ENCODE measurements at regions not wholly inside any gene's neighbourhood (a gene's known extent, or its start where the extent isn't known, plus 50 kb on each side); places are given as distances from the start of the nearest gene placed in this dataset.

DNA sequence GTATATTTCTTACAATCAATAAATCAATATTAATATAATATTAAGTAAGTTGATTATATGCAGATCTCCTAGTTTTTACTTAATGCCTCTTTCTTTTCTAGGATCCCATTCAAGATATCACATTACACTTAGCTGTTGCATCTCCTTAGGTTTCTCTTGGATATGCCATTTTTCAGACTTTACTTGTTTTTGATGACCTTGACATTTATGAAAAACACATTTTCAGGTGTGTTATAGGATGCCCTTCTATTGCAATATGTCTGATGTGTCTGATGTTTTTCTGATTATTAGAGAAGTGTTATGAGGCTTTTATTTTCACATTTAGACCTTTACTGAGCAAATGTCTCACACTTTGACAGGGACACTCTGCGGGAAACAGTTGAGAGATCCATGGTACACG is 933.6 kb upstream of the CNTNAP5 start:
- DNase-seq (ENCODE audit: low spot score), result no peak

DNA sequence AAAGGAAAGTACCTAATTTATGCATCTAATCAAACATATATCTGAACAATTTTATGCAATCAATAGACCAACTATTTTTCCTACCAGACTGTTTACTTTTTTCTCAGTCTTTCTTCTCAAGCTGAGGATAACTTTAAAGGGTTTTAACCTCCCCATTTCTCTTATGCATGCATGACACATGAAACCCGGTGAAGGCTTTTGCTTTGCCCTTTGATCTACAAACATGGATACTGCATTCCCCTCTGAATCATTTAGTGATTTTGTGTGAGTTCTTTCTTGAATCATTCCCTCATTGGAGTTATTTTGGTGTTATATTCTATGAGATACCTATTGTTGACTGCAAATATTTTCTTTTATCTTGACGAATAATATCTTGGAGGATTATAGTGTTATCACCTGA is 931.9 kb upstream of the CNTNAP5 start:
- no peak for DNase-seq (ENCODE audit: low spot score)

DNA sequence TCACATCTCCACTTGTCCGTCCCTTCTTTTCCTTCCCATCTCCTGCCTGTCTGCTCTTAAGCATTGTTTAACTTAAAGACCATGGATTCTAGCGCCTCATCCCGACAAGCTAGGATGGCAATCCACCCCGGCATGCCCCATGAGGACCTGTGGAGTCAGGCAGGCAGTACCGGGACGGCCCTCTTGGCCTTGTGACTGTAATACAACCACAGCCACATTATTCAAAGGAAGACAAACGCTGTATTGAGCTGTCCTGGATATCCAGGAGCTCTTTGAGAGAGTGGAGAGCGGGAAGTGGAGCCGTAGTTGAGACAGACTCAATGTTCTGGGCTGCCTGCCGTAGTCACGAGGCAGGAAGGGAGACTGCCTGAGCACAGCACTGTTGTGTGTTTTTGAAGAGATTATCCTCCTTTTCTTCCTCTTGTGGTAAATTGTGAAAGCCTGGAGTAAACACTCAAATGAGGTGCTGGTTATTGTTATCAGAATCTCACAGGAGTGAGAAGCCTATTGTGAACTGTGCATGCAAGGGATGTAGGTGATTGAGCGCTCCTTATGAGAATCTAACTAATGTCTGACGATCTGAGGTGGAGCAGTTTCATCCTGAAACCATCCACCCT is 929.8 kb upstream of the CNTNAP5 start:
- DNase-seq (ENCODE audit: low spot score), result no peak

DNA sequence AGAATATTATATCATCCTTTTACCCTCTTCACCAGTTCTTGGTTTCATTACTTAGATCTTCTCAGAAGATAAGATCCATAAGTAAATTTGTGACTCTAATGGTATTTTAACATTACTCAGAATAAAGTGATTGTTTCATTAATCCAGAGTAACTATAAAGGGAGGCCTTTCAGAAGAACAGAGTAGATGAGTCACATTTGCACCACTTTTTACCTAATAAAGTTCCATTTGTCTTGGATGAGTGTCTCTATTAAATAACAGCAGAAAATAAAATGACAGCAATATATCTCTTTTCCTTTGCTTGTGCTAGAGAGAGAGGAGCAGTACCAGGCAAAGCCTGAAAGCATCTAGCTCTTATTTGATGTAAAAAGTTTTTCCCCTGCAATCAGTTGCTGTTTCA is 926.5 kb upstream of the CNTNAP5 start:
- no peak for DNase-seq (ENCODE audit: low spot score)

DNA sequence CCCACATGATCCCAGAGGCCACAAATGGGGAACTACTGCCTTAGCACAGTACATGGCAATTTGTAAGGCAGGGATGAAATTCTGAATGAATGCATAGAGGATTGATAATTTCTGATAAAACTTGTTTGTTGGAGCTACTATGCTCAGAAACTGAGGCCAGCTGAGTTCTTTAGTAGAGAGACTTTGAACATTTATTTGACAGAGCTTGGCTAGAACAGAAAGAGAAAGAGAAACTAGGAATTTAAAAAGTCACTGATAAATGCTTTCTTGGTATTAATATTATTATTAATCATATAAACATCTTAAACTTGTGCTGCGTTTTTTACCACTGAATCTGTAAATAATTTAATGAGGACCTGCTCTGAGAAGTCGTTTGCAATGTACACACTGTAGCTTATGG is 923.7 kb upstream of the CNTNAP5 start:
- DNase-seq (ENCODE audit: low spot score), result no peak

DNA sequence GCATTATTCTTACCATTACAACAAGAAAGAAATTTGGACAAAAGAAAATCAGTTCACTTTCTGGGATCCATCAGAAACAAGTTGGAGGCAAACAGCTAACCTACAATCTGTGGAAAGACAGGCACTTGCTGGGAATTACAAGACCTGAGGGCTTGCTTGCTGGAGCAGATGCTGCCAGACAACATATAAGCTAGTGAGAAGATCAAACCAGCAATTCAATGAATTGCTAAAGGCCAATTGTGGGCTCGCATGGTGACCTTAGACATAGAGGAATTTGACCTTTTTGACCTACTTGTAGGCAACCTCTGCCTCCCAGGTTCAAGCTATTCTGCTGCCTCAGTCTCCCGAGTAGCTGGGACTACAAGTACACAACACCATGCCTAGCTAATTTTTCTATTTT is 921.2 kb upstream of the CNTNAP5 start:
- DNase-seq (ENCODE audit: low spot score), result no peak

DNA sequence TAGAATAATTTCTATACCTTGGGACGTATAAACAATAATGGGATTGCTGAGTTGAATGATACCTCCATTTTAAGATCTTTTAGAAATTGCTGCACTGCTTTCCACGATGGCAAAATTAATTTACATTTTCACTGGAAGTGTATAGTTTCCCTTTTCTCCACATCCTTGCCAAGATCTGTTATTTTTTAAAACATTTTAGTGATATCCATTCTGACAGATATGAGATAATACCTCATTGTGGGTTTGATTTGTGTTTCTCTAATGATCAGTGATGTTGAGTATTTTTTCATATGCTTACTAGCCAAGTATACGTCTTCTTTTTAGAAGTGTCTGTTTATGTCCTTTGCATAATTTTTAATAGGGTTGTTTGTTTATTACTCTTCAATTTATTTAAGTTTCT is 908.5 kb upstream of the CNTNAP5 start:
- no peak for DNase-seq (ENCODE audit: low spot score)

DNA sequence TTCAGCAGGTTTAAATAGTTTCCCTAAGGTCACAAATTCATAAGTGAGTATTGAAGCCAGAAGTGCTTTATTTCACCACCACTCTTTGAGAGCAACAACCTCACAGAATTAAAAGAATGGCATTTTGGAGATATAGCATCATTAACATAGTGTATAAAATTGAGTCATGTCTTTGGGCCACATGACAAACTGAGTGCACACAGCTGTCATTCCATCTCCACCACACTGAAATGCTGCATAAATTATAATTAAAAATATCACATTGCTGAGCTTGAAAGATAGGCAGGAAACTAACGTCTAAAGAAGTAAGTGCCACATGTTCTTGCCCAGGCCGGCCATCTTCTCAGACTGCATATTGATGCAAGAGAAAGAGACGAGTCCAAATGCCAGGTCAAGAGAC is 897.9 kb upstream of the CNTNAP5 start:
- DNase-seq (ENCODE audit: low spot score), result no peak

DNA sequence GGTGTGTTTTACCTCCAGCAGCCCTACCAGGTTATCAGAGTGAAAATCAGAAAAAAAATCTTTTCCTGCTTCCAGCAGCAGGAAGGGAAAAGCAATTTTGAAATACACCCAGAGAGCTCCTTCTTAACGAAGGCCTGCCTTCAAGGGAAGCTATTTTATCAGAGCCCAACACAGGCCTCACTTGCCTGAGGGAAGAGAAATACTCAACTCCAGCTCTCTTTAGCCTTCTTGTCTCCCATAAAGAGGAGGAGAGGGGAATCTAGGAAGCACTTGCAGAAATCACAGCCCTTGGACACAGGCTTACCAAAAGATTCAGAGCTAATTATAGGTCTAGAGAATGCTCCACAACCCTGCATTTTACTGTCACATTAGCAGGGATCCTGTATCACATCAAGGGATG is 896.1 kb upstream of the CNTNAP5 start:
- no peak for DNase-seq (ENCODE audit: low spot score)

DNA sequence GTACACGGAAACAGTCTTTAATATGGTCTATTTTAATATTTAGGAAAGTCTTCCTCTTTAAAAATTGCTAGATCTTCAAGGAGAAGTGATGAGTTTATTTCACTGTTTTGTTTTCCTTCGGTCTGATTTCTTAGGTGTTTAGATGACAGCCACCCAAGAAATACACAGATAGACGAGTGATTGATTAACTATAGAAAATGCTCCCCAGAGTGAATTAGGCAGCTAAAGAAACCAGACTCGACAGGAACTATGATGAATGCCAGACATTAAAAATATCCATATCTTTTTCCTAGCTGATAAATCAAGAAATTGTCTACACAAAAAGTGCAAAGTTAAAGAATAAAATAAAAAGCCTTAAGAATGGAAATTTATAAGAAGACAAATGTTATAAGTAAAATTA is 888.7 kb upstream of the CNTNAP5 start:
- no peak for DNase-seq (ENCODE audit: low spot score)

DNA sequence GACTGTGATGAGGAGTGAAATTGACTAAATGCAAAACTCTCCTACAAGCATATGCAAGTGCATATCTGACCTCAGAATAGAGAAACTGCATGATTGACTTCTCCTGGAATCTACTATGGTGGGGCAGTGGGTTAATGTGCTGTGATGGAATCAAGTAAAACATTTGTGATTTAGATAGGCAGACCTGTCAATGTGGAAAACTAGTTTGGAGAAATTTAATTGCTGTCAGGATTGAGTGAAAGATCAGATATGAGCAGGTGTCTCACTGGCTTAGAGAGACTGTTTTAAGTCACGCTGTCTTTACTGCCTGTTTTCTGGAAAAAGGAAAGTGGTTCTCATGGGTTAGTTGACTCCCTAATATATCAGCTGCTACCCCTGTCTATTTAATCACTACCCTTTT is 881.0 kb upstream of the CNTNAP5 start:
- no peak for DNase-seq (ENCODE audit: low spot score)

DNA sequence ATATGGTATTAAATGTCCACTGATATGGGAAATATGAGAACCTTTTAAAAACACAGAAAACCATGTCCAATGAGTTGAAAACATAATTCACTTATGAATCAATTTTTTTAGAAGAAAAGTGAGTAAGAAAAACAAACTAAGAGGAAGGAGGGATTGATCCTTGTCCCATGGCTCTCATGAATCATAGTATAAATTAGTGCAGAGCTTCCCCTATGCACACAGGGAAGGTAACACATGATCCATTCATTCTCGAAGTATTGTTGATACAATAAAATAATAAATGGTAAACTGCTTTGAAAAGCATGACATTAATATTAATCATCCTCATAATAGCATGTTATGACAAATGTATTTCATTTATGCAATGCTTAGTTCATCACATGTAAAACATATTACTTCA is 872.0 kb upstream of the CNTNAP5 start:
- no peak for DNase-seq (ENCODE audit: low spot score)

DNA sequence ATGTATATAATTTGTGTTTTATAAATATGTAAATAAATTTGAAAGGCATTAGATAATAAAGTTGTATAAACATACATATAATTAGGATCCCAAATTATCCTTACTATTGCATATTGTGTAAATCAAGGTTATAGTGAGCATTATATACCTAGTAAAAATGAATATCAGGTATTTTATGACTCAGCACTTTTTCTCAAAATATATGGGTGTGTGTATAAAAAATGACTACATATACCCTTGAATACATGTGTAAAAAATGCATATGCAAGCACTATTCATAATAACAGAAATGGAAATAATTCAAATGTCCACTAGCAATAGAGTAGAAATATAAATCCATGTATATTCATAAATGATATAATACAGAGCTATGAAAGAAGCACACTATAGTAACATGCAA is 870.9 kb upstream of the CNTNAP5 start:
- no peak for DNase-seq (ENCODE audit: low spot score)

DNA sequence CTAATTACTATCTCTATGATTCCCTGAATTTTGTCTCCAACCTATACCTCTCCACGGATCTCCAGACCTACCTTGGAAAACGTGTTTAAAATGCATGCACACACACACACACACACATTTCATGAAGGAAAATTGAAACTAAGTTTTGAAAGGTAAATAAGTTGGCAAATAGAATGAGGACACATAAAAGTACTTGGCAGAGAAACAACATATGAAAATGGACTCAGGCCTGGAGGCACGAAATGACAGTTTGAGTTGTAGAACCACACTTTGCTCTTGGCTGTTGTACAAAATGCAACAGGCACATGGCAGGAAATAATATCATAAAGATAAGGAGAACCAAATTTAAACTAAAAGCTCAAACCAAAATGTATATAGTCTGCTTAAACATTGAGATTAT is 868.1 kb upstream of the CNTNAP5 start:
- DNase-seq (ENCODE audit: low spot score), result no peak

DNA sequence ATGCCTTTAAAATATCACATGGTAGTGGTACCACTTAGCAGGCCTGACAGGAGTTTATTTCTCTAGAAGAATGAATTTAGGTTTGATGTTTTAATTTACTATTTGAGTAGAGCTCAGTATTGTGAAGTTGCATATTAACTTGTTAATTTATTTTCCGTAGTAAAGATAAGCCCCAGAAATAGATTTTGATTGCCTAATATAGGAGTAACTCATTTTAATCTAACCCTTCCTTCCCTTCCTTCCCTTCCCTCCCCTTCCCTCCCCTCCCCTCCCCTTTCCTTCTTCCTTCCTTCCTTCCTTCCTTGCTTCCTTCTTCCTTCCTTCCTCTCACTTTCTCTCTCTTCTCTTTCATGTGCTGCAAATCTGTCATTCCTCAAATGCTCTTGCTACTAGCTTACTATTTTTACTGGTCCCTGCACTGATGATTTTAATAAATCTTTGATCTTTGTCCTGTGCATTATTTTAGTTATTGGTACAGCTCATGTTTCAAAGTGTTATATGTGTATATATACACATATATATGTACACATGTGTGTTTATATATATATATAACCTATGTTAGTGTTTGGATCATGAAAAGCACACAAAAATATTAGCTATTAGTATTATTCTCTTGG is 862.6 kb upstream of the CNTNAP5 start:
- no peak for DNase-seq (ENCODE audit: low spot score)

DNA sequence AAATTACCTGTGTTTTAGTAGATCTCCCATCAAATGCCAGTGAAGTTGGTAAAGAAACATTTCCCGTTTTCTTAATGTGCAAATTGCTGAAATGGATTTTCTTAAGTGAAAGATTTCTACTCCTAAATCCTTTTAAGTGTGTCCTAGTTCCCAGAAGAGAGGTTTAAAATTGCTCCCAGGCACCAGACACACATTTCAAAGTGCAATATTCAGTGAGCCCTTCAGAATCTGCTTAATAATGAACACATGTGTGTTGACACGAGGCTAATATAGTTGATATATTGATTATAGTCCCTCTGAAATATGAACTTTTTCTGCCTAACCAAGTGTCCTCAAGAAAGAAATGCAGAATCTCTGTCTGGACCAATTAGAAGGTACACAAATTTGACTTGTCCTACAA is 861.7 kb upstream of the CNTNAP5 start:
- DNase-seq (ENCODE audit: low spot score), result no peak

DNA sequence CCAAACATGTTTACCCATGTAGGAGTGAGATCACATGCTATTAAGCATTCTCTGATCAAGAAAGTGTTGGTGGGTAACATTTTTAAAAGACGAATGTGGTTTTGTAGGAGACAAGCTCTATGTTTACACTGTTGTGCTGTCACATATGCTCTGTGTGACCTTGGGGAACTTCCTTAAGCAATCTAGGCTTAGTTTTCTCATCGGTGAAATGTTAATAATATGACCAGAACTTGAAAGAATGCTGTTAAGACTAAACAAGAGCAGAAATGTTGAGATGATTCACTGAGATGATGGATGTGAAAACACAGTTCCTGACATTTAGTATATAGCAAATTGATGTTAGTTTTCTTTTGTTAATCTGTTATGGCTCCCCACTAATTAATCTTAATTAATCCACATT is 860.9 kb upstream of the CNTNAP5 start:
- DNase-seq (ENCODE audit: low spot score), result no peak

DNA sequence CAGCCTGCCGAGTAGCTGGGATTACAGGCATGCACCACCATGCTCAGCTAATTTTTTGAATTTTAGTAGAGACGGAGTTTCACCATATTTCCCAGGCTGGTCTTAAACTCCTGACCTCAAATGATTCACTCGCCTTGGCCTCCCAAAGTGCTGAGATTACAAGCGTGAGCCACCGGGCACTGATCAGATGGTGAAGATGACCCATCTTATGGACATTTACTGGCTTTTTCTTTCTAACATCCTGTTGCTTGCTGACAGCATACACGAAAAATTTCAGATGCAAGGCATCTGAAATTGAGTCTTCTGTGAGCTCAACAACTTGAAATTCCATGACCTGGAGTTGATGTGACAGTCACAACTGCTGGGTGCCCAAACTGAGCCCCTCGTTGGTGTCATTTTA is 859.5 kb upstream of the CNTNAP5 start:
- no peak for DNase-seq (ENCODE audit: low spot score)

DNA sequence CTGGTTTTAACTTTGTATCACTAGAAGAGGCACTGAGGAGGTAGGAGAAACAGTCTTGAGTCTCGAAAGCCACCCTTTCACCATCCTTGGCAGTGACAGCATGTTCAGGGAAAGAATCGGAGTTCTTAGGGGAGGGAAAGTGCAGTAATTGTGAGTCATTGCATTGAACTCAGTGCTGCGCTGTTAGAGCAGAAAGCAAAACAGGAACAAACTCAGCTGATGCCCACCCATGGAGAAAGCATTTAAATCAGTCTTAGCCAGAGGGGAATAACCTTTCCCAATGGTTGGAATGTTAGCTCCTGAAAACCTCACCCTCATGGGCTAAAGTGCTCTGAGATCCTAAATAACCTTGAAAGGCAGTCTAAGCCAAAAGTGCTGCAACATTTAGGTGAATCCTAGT is 845.6 kb upstream of the CNTNAP5 start:
- DNase-seq (ENCODE audit: low spot score), result no peak

DNA sequence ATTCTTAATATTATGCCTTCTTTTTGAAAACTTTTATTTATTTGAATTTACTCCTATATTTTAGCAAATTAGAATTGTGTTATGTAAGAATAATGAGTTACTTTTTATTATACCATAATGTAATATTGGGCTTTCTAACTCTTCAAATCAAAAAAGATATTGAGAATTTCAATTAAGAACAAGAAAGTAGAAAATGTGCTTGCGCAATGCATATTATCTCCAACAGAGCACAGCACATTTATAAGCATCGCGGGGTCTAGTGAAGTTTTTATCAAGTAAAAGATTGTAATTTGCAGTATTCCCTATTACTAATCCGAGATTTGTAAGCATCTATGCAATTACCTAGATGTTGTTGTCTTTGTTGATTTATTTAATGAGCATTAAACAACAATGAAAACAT is 829.1 kb upstream of the CNTNAP5 start:
- DNase-seq (ENCODE audit: low spot score), result no peak

DNA sequence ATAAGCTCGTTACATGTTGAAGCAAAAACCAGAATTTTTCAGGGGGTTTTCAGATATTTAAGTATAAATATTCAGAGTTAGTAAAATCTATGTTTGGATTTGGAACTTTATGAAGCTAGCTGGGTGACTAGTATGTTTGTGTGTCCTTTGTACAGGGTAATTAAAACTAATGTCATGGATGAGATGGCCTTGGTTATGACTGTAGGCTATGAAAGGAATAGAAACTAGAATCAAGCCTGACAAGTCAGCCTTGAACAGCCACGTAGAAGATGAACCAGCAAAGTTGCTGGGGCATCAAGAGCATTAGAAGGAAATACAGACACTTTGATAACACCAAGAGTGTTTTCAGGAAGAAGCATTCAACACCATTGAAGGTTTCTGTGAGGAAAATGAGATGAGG is 825.1 kb upstream of the CNTNAP5 start:
- no peak for DNase-seq (ENCODE audit: low spot score)

DNA sequence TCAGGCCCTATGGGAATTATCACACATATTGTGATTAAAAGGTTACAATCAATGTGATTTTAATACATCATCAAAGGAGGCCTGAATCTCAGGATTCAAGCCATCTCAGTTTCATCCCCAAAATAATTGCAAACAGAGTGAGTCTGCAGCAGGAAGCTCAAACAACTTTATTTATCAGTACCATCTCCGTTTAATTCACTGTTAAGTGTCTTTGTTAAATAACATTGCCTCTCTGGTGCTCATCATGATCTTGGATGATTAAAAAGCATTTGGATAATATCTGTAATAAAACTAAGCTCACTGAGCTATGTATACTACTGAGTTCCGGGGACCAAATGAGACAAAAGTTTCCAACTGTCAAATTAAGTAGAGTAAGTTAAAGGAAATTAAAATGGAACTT is 817.8 kb upstream of the CNTNAP5 start:
- no peak for DNase-seq (ENCODE audit: low spot score)

DNA sequence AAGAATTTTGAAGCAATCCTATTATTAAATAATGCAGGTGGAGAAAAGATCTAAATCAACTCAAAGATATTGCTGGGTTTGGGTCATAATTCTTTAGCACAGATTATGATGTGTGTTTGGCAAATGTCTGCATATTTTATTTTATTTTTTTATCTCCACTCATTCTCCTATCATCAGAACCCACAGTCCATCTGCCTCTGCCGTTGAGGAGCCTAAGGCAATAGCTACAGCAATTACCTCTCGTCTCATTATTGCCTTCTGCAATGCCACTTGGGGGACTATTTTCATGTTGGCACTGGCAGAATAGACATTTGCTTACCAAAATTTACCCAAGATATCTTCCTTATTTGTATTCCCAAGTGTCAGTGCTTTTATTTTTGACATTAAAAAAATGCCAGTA is 815.9 kb upstream of the CNTNAP5 start:
- no peak for DNase-seq (ENCODE audit: low spot score)

DNA sequence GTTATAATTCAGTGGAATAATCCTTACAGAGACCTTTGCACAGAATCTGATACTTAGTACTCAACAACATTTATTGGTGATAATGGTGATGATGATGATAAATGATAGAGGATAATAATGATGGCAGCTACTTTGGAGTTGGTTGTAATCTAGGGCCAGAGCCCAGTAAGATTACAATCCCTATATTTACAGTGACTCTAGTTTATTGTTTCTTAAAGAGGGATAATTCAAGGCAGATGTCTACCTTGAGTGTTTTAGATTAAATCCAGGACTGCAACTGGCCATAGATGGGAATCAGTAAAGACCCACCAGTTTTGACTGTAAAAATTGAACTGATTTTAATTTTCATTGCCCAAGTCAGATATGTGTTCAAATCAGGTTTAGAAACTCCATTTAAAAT is 813.9 kb upstream of the CNTNAP5 start:
- no peak for DNase-seq (ENCODE audit: low spot score)

Measured in ureter (tissue), 1 donor.